PC-9 (cell line): ENCODE measurements at regions not wholly inside any gene's neighbourhood (a gene's known extent, or its start where the extent isn't known, plus 50 kb on each side); places are given as distances from the start of the nearest gene placed in this dataset.

Experiments used
- BruUV-seq: library from RNA; stranded (reverse); fragments of 400-500 nt; replicated peaks from 2 replicates; lab custom pipeline; 2021; lab: Mats Ljungman, UMichigan
- CTCF ChIA-PET: fragments of 300-600 bp; sonication (Branson Sonifier 250); formaldehyde crosslinking; loops from one replicate; lab custom pipeline; 2022; ENCODE audit warnings: antibody characterized with exemption; lab: Charles Lee
- POLR2A ChIA-PET: fragments of 300-600 bp; sonication (Branson Sonifier 250); formaldehyde crosslinking; loops from one replicate; lab custom pipeline; 2022; ENCODE audit warnings: antibody characterized with exemption; ENCODE audit not compliant: unreplicated experiment; lab: Charles Lee
- DNase-seq, 2 experiments: peaks; one replicate each; pipeline versions ENCODE4 v3.0.0 to v3.0.0-alpha.2; 2015 to 2022; ENCODE audit warnings: mixed read lengths in 1 of 2
- H2AFZ ChIP-seq: fragments of 200-600 bp; sonication (generic); 2 replicates; pipeline ENCODE4 v1.8.1; 2017; ENCODE audit warnings: antibody characterized with exemption
- H3F3A ChIP-seq: fragments of 200-600 bp; sonication (generic); 2 replicates; pipeline ENCODE4 v1.8.1; 2017; ENCODE audit warnings: antibody characterized with exemption, mild to moderate bottlenecking, low read depth; ENCODE audit not compliant: insufficient read depth
- H3K27ac ChIP-seq: fragments of 200-600 bp; sonication (generic); 2 replicates; pipeline ENCODE4 v1.6.1; 2016; ENCODE audit warnings: mixed run types
- H3K27me3 ChIP-seq: fragments of 200-600 bp; sonication (generic); 2 replicates; pipeline ENCODE4 v1.6.1; 2016; ENCODE audit warnings: low read depth, mixed run types; ENCODE audit not compliant: insufficient read depth
- H3K36me3 ChIP-seq: fragments of 200-600 bp; sonication (generic); 2 replicates; pipeline ENCODE4 v1.6.1; 2016; ENCODE audit warnings: low read depth, mixed run types
- H3K4me1 ChIP-seq: fragments of 200-600 bp; sonication (generic); replicated peaks from 2 replicates; pipeline ENCODE4 v1.6.1; 2016; ENCODE audit warnings: mixed run types; ENCODE audit not compliant: insufficient read depth
- H3K4me2 ChIP-seq: fragments of 200-600 bp; sonication (generic); 2 replicates; pipeline ENCODE4 v1.6.1; 2017; ENCODE audit warnings: mixed run types
- H3K4me3 ChIP-seq: fragments of 200-600 bp; sonication (generic); 2 replicates; pipeline ENCODE4 v1.6.1; 2016; ENCODE audit warnings: mixed run types
- H3K79me2 ChIP-seq: fragments of 200-600 bp; sonication (generic); 2 replicates; pipeline ENCODE4 v1.6.1; 2017; ENCODE audit warnings: low read depth, mixed run types
- H3K9me2 ChIP-seq: fragments of 200-600 bp; sonication (generic); 2 replicates; pipeline ENCODE4 v1.8.1; 2017; ENCODE audit warnings: mild to moderate bottlenecking; ENCODE audit not compliant: insufficient read depth
- H3K9me3 ChIP-seq: fragments of 200-600 bp; sonication (generic); 2 replicates; pipeline ENCODE4 v1.8.1; 2016; ENCODE audit warnings: low read depth; ENCODE audit not compliant: insufficient read depth
- H4K20me1 ChIP-seq: fragments of 200-600 bp; sonication (generic); 2 replicates; pipeline ENCODE4 v1.8.1; 2017; ENCODE audit not compliant: insufficient read depth
- CTCF ChIP-seq: fragments of 200-600 bp; sonication (generic); conservative IDR thresholded peaks from 2 replicates; pipeline ENCODE4 v1.6.1; 2017; ENCODE audit warnings: mixed run types, antibody characterized with exemption, mild to moderate bottlenecking, moderate library complexity
- EZH2 ChIP-seq: fragments of 200-600 bp; sonication (generic); IDR thresholded peaks from 2 replicates; pipeline ENCODE4 v1.8.0; 2017; ENCODE audit warnings: antibody characterized with exemption, low read depth
- intact Hi-C: fragments of 100-400 bp; cut with micrococcal nuclease; formaldehyde crosslinking; loops from one replicate; pipeline ENCODE4 v1.10.0; 2022; ENCODE audit not compliant: unreplicated experiment

- no peak for DNase-seq
- intact Hi-C loops = no loop called here
- Histone ChIP-seq H3K9me2 (no peaks in the 10 kb centered on the region), H3K4me3 (no peak overlapping the region), H3K79me2 (no peaks in the 10 kb centered on the region), H3F3A (no peaks in the 10 kb centered on the region), H4K20me1 (no peaks in the 10 kb centered on the region), H3K27ac (no peak overlapping the region), H2AFZ (no peak overlapping the region), H3K36me3 (no peaks in the 10 kb centered on the region), H3K27me3 (peaks cover 19% of the 10 kb centered on the region), H3K4me2 (no peak overlapping the region), H3K4me1 (no peaks in the 10 kb centered on the region), H3K9me3 (no peaks in the 10 kb centered on the region)
- CTCF ChIA-PET = no interaction called here
- no peak for TF ChIP-seq EZH2
- no peak for TF ChIP-seq CTCF
- no TSS peak for BruUV-seq
- POLR2A ChIA-PET = no interaction called here
Observed at GRCh38 chr16:6629110-6629509, 703.5 kb upstream of the RBFOX1 start.

GRCh38 chr16:6625606-6626005 is 707.0 kb upstream of the RBFOX1 start:
- TF ChIP-seq EZH2 = no peak
- no peak for DNase-seq
- no peaks in the 10 kb centered on the region for H3K9me3 ChIP-seq
- H3K4me1 ChIP-seq = no peaks in the 10 kb centered on the region
- ChIA-PET POLR2A (no interaction called here), CTCF (no interaction called here)
- no peak overlapping the region for H2AFZ ChIP-seq
- H3K4me3 ChIP-seq = no peak overlapping the region
- H4K20me1 ChIP-seq = no peaks in the 10 kb centered on the region
- H3F3A ChIP-seq = no peaks in the 10 kb centered on the region
- H3K27ac ChIP-seq = no peak overlapping the region
- intact Hi-C loops = no loop called here
- H3K36me3 ChIP-seq = no peaks in the 10 kb centered on the region
- H3K27me3 ChIP-seq = peaks cover 16% of the 10 kb centered on the region
- H3K9me2 ChIP-seq = no peaks in the 10 kb centered on the region
- H3K4me2 ChIP-seq = no peak overlapping the region
- no TSS peak for BruUV-seq
- no peaks in the 10 kb centered on the region for H3K79me2 ChIP-seq

GRCh38 chr16:6618874-6619273 is 713.8 kb upstream of the RBFOX1 start:
- CTCF ChIA-PET = no interaction called here
- POLR2A ChIA-PET = no interaction called here
- H3K36me3 ChIP-seq = no peaks in the 10 kb centered on the region

More at GRCh38 chr16:6618874-6619273, 713.8 kb upstream of the RBFOX1 start:
- Histone ChIP-seq H3K4me2 (no peak overlapping the region), H3K79me2 (no peaks in the 10 kb centered on the region), H3K27me3 (peaks cover 24% of the 10 kb centered on the region), H3K9me3 (no peaks in the 10 kb centered on the region), H4K20me1 (no peaks in the 10 kb centered on the region), H3K27ac (no peak overlapping the region), H3F3A (no peaks in the 10 kb centered on the region), H3K4me3 (no peak overlapping the region), H2AFZ (no peak overlapping the region), H3K4me1 (no peaks in the 10 kb centered on the region), H3K9me2 (no peaks in the 10 kb centered on the region)
- BruUV-seq = no TSS peak
- intact Hi-C loops = no loop called here
- DNase-seq = no peak
- no peak for TF ChIP-seq EZH2
- TF ChIP-seq CTCF = no peak
